RCC 7860 (cell line): ENCODE measurements at regions not wholly inside any gene's neighbourhood (a gene's known extent, or its start where the extent isn't known, plus 50 kb on each side); places are given as distances from the start of the nearest gene placed in this dataset.

ENCODE experiments used
- DNase-seq: peaks from one replicate; pipeline ENCODE4 v3.0.0-alpha.2; 2015; ENCODE audit warnings: low spot score
- FAIRE-seq: peaks from 2 replicates; lab custom pipeline; 2012; peaks lifted over from hg19 to GRCh38; lab: Jason Lieb, UNC

DNA sequence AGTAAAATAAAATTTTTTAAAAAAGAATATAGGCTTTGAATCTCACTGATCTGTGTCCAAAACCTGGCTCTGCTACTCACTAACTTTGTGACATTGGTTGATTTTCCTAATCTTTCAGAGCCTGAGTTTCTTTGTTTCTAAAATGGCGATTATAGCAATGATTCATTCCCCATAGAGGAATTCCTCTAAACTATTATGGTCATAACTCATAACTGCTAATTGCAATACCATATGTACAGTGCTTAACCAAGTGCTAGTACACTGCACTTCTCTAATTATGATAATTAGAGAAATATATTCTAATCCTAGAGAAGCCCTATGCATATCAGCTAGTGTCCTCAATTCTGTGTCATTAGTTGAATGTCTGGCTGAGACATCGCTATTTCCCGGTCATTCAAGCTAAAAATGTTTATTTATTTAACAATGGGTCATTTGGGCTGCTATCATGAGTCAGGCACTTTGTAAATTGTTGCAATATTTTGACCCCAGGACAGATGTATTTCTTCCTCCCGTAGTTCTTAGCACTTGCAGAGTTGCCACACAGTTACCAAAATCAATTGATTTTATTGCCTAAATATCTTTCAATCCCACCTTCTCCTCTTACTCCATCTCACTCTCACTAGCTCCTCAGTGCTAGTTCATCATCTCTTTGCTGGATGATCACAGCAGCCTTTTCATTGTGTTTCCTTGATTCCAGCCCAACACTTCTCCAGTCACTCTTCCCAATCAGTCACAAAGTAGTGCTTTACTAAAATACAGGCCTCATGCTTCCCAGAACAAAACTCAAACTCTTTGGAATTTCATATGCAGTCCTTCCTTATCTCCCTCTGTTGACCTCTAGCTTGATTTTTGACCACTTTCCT, 200.9 kb upstream of the PAPPA start:
- FAIRE-seq (no peak), DNase-seq (no peak)

DNA sequence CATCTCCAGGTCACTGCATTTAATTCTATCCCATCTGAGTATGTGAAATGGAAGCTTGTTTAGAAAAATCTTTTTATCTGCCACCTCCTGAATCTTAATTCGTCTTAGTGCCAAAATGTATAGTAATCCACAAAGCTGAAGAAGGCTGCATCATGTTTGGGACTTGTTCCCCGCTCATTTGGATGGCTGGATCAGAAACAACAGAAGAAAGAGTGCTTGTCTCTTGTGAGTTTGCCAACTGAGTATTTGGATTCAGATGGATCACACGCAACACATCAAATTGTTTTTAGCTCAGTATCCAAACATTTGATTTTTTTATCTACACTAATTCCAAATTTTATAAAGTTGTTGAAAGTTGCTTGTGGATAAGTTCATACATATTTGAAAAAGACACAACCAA, 197.2 kb upstream of the PAPPA start:
- DNase-seq (no peak), FAIRE-seq (no peak)

DNA sequence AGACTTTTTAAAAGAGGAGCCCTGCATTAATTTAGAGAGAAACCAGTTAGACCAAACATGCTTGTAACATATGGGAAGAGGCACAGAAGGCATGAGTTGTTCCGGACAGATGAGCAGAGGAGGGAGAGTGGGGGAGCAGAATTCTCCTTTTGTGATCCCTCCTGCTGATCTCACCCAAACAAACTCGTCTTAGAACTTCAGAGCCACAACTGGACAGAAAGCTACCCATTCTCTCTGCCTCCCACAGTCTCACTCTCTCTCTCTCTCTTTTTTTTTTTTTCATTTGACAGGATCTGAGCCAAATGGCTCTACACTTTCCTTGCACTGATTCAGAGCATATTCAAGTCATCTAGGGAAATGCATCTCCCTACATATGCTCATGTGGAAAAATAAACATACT, 196.0 kb upstream of the PAPPA start:
- no peak for DNase-seq
- FAIRE-seq, result no peak

DNA sequence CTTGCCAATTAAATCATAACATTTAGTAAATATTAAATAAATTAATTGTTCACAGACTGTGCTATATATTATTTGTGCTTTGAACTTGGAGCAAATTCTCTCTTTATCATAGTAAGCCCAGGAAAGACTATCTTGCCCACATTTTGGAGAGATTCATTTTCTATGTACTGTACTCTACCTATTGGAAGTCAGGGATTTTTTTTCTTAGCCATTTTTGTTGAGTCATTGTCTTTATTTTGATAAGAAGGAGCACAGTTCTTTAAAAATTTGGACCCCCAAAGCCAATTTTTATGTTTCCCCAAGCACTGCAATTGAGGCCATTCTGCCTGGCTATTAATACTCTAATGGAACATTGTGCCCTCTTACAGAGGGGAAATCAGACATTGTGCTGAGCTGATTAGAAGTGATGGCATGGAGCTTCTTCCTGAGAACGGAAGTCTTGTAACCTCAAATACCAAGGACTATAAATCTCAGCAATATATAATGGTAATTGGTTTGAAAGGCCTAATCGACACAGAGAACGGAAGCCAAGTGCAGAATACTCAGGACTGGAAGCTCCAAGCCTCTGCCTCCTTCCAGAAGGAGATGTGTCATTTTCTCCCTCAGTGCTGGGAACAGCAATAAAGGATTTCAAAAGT, 188.8 kb upstream of the PAPPA start:
- FAIRE-seq (no peak), DNase-seq (no peak)

- DNase-seq, result no peak
- FAIRE-seq, result no peak
Measured at GRCh38 chr9:115966660-115967059, 186.9 kb upstream of the PAPPA start.

DNA sequence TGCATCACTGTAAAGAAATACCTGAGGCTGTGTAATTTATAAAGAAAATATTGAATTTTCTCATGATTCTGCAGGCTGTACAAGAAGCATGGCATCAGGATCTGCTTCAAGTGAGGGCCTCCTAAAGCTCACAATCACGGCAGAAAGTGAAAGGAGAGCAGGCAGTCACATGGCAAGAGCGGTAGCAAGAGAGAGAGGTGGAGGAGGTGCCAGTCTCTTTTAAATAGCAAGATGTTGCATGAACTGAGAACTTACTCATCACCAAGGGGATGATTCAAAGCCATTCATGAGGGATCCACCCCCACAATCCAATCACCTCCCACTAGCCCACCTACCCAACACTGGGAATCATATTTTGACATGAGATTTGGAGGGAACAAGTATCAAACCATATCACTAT, 184.5 kb upstream of the PAPPA start:
- peak; percentile 21 for DNase-seq
- no peak for FAIRE-seq

DNA sequence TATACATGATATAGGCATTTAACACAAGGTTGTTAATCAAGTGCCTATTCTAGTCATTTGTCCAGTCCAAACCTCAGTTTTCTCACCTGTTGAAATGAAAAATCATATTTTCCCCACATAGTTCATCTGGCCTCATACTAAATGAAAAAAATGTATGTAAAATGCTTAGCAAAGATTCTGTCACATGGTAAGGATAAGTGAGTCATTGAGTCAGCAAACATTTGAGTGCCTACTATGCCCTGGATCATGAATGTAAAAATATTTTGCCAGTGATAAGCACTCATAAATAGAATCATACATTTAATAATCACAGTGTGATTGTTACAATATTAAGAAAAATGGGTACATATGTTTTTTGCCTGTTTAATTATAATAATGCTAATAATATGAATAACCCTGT, 181.2 kb upstream of the PAPPA start:
- DNase-seq (no peak), FAIRE-seq (no peak)

DNA sequence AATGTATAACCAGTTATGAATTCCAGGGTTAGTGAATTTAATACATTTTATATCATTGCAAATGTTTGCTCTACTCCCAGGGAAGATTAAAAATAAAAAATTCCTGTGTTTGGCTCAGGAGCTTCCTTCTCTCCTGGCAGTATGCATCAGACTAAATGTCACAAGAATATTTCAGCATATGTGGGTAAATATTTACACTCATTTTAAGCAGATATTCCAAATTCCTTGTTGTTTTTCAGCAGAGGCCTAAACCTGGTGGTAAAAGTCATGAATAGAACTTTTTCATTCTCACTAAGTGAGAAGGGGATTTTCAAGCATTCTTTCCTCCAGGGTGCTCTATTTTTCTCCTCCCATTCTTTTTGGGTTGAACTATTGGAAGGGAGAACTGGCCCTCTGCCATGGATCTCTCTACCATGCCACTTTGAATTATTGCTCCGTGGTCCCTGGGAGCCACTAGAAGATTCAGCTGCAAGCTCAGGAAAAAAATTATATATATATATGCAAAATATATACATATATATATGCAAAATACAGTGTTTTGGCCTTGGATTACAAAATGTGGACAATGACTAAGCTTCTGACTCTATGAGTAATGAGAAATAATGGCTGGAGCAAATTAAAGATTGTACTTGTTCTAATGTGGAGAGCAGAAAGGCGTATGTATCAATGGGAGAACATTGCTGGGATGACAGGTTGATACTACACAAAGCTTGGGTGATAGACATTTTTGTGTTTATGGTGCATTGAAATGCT, 180.6 kb upstream of the PAPPA start:
- no peak for DNase-seq
- FAIRE-seq, result no peak

GRCh38 chr9:115976781-115977180, 176.8 kb upstream of the PAPPA start:
- FAIRE-seq, result no peak
- no peak for DNase-seq

DNA sequence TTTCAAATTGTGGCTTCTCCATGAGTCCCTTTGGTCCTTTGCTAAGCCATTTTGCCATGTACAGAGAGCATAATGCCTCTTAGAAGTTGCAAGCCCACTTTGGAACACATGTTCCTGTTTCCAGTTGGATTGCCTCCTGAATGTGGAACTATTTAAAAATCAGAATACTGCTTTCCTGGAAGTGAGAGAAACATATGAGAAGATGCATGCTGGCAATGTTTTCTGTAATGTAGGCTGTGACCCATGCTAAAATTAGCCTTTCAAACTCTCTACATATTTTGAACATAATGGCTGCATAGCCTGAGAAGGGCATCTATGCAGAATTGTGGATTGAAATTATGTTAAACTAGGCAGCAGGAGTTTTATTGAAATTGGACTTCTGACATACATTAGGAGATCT, 175.5 kb upstream of the PAPPA start:
- DNase-seq (no peak), FAIRE-seq (no peak)

- FAIRE-seq, result no peak
- no peak for DNase-seq
Measured at GRCh38 chr9:115978659-115979096, 174.9 kb upstream of the PAPPA start.

GRCh38 chr9:115980054-115980453, 173.5 kb upstream of the PAPPA start:
- FAIRE-seq (no peak), DNase-seq (no peak)

DNA sequence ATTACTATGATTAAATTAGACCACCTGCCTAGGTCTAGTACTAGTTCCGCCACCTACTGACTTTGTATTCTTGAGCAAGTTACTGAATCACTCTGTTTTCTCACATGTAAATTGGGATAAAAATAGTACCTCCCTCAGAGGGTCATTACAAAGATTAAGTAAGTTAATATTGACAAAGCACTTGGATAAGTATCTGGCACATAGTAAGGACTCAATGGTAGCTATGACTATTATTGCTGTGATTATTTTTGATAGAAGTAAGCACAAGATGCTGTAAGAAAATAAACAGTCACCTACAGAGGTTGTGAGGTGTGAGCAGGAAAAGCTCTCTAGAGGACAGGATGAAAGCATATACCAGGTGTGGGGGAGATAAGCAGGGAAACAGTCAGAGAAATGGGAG, 173.1 kb upstream of the PAPPA start:
- no peak for FAIRE-seq
- no peak for DNase-seq

DNA sequence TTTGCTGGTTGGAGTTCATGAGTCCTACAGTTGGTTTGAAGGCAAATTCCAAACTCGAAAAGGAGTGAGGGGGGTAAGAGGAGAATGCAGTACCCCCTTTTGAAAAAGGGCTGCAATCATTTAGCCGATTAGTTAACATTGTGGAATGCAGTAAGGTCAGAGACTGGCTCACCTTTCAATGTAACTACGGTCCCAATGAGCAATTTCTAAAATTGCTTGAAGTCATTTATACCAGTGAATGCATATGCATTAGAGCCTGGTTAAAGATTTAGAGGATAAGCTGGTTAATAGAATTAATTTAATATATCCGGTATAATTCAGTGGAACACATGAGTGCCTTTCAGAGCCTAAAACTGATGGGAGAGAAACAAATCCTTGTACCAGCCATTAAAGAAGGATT, 172.6 kb upstream of the PAPPA start:
- DNase-seq, result no peak
- no peak for FAIRE-seq

DNA sequence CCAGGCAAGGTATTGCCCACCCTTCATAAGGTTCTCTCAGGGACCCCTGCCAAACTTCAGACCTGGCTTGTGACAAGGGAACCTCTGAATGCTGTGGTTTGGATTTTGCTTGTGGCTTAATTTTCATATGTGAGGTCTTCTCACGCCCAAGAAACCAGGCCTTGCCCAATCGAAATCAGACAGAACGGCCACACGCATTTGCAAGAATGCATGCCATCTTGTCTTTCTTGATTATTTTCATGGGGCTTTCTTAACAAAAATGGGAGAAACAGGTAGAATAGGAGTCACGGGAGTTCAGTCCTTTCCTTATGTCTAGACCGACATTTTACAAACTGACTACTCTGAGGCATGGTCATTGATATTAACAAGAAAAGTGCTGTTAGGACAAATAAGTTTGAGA, 170.2 kb upstream of the PAPPA start:
- FAIRE-seq (no peak), DNase-seq (no peak)

DNA sequence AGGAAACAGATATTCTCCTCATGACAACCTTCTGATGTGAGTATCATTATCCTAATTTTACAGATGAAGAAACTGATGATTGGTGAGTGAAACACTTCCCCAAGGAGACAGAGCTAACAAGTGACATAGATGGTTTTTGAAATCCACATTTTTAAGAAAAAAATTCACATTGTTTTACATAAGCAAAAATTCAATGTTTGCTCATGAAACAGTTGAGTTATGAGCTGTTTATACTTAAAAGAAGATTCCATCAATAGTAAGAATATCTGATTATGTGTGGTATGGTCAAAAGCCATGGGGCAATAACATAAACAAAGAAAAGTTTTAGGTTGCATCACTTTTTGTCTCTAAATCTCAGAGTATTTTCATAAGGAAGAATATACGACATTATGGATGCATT, 167.9 kb upstream of the PAPPA start:
- DNase-seq, result no peak
- no peak for FAIRE-seq

GRCh38 chr9:115986508-115986907, 167.1 kb upstream of the PAPPA start:
- no peak for FAIRE-seq
- no peak for DNase-seq

GRCh38 chr9:115988701-115989100, 164.9 kb upstream of the PAPPA start:
- DNase-seq, result no peak
- FAIRE-seq, result no peak

GRCh38 chr9:115989831-115990230, 163.8 kb upstream of the PAPPA start:
- DNase-seq (no peak), FAIRE-seq (no peak)

DNA sequence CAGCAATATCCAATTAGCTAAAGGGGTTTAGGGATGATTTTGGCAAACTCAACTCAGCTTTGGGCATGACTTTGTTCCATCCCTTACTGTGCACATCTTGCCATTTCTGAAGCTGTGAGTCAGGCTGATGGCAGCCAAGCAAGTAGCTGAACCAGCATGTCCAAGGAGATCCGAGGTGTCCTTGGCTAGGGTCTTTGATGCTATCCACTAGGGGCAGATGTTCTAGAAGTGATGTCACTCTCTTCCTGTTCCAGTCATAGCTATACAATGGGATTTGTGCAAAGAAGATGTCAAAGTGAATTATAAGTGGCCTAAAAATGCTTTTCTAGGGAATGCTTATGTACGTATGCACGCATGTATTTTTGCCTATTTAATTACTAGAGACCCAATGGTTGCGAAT, 160.8 kb upstream of the PAPPA start:
- DNase-seq, result peak; percentile 33
- FAIRE-seq, result no peak

GRCh38 chr9:115997923-115998322, 155.7 kb upstream of the PAPPA start:
- FAIRE-seq, result peak; percentile 93
- DNase-seq, result peak; percentile 75

DNA sequence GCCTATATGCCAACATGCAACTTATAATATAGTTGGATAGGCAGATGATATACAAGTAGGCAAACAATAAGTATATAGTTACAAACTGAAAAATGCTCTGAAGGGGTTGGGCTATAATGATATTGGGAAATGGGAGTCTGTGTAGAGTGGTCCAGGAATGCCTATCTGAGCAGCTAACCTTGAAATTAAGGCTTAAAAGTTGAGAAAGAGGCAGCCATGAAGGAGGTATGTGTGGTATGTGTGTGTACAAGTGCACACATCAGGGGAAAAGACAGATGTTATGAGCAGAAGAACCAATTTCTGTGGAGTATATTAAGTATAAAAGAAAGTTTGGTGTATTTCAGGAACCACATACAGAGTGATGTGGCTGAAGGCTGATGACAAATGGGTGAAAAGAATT, 154.9 kb upstream of the PAPPA start:
- FAIRE-seq (no peak), DNase-seq (no peak)
